22Rv1 (cell line): ENCODE measurements at regions not wholly inside any gene's neighbourhood (a gene's known extent, or its start where the extent isn't known, plus 50 kb on each side); places are given as distances from the start of the nearest gene placed in this dataset.
"Not testable (repeated sequence)": the region's sequence is repeated elsewhere in the genome, so short reads cannot be mapped to it uniquely, and the experiment has no call there.

Source experiments
- H3K27ac ChIP-seq: fragments of 450-650 bp; 2 replicates; pipeline ENCODE4 v1.5.1; 2017
- CTCF ChIP-seq: fragments of 450-650 bp; IDR thresholded peaks from 2 replicates; pipeline ENCODE4 v1.5.1; 2017; ENCODE audit warnings: mild to moderate bottlenecking
- ZFX ChIP-seq: fragments of 450-650 bp; IDR thresholded peaks from 2 replicates; pipeline ENCODE4 v1.6.1; 2017; ENCODE audit warnings: antibody characterized with exemption, borderline replicate concordance

- H3K27ac ChIP-seq = no peak overlapping the region
Observed at GRCh38 chr13:103607995-103608394, 541.8 kb upstream of the SLC10A2 start.

GRCh38 chr13:103605546-103606326 lies 539.5 kb upstream of the SLC10A2 start:
- H3K27ac ChIP-seq = no peak overlapping the region
- TF ChIP-seq CTCF (no peak), ZFX (no peak)

More at GRCh38 chr13:103607995-103608394, 541.8 kb upstream of the SLC10A2 start:
- no peak for TF ChIP-seq CTCF

GRCh38 chr13:103599870-103600269 lies 533.7 kb upstream of the SLC10A2 start:
- H3K27ac ChIP-seq = not testable (repeated sequence)

- no peak overlapping the region for H3K27ac ChIP-seq
- TF ChIP-seq CTCF (no peak), ZFX (no peak)
Observed at GRCh38 chr13:103598671-103599070, 532.5 kb upstream of the SLC10A2 start.

GRCh38 chr13:103573446-103573845 lies 507.2 kb upstream of the SLC10A2 start:
- TF ChIP-seq CTCF (no peak), ZFX (no peak)
- H3K27ac ChIP-seq = no peak overlapping the region

GRCh38 chr13:103568314-103568713 lies 502.1 kb upstream of the SLC10A2 start:
- TF ChIP-seq ZFX (no peak), CTCF (no peak)
- H3K27ac ChIP-seq = no peak overlapping the region

- no peak overlapping the region for H3K27ac ChIP-seq
- TF ChIP-seq ZFX = no peak
- TF ChIP-seq CTCF = no peak
Observed at GRCh38 chr13:103557878-103558277, 491.7 kb upstream of the SLC10A2 start.

GRCh38 chr13:103556681-103557080 lies 490.5 kb upstream of the SLC10A2 start:
- no peak overlapping the region for H3K27ac ChIP-seq
- TF ChIP-seq CTCF = no peak
- no peak for TF ChIP-seq ZFX
